ENCODE measurements at regions not wholly inside any gene's neighbourhood (a gene's known extent, or its start where the extent isn't known, plus 50 kb on each side); places are given as distances from the start of the nearest gene placed in this dataset.

DNA sequence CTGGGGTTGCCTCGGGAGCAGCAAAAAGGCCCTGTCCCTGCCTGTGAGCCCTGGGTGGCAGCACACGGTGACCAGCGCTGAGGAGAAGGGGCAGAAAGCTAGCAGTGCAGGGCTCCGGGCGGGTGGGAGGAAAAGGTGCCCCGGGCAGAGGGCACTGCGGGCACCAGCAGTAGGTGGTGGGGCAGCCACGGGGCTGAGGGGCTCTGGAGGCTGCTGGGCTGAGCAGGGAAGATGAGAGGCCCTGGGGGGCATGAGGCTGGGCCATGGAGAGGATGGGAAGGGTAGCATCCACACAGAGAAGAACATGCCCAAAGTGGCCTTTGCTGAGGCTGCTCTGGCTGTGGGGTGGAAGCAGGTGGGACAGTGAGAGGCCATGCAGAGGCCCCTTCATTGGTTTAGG lies 67.5 kb upstream of the NKX1-1 start:
- no peak for FAIRE-seq
- DNase-seq (ENCODE audit: low read depth), result no peak
- H3K4me3 Mint-ChIP-seq (ENCODE audit: unreplicated experiment), result no peak overlapping the region
- Histone ChIP-seq H3K36me3 (ENCODE audit: insufficient read depth, low read length) (no peaks in the 10 kb centered on the region), H3K4me2 (ENCODE audit: low read length) (no peak overlapping the region), H2AFZ (ENCODE audit: low read depth, low read length) (no peak overlapping the region), H3K27me3 (ENCODE audit: insufficient read depth, low read length) (peaks cover 7% of the 10 kb centered on the region), H3K27ac (ENCODE audit: low read depth, low read length) (no peak overlapping the region), H3K9ac (ENCODE audit: low read length) (no peak overlapping the region), H3K9me3 (ENCODE audit: insufficient read depth, low read depth, low read length) (no peaks in the 10 kb centered on the region), H4K20me1 (ENCODE audit: insufficient read depth, low read length) (no peaks in the 10 kb centered on the region), H3K79me2 (ENCODE audit: insufficient read depth, low read length) (no peaks in the 10 kb centered on the region), H3K4me3 (ENCODE audit: insufficient read depth, low read depth, low read length) (no peak overlapping the region), H3K4me1 (ENCODE audit: insufficient read depth, low read length) (no peaks in the 10 kb centered on the region)
- H3K36me3 Mint-ChIP-seq (ENCODE audit: low read depth, unreplicated experiment), result no peaks in the 10 kb centered on the region
- H3K4me1 Mint-ChIP-seq (ENCODE audit: low read depth, unreplicated experiment), result no peaks in the 10 kb centered on the region
- H3K9me3 Mint-ChIP-seq (ENCODE audit: unreplicated experiment), result peaks cover 4% of the 10 kb centered on the region
- H3K27ac Mint-ChIP-seq (ENCODE audit: unreplicated experiment), result no peak overlapping the region
- TF ChIP-seq, protein P1, sequence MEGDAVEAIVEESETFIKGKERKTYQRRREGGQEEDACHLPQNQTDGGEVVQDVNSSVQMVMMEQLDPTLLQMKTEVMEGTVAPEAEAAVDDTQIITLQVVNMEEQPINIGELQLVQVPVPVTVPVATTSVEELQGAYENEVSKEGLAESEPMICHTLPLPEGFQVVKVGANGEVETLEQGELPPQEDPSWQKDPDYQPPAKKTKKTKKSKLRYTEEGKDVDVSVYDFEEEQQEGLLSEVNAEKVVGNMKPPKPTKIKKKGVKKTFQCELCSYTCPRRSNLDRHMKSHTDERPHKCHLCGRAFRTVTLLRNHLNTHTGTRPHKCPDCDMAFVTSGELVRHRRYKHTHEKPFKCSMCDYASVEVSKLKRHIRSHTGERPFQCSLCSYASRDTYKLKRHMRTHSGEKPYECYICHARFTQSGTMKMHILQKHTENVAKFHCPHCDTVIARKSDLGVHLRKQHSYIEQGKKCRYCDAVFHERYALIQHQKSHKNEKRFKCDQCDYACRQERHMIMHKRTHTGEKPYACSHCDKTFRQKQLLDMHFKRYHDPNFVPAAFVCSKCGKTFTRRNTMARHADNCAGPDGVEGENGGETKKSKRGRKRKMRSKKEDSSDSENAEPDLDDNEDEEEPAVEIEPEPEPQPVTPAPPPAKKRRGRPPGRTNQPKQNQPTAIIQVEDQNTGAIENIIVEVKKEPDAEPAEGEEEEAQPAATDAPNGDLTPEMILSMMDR (IDR thresholded peaks at IDR 0.05; ENCODE audit: insufficient read depth, low read depth, low read length), result no peak
- no peak for TF ChIP-seq EZH2 (IDR thresholded peaks at IDR 0.05; ENCODE audit: insufficient read depth, low read length)
- peaks cover 34% of the 10 kb centered on the region for H3K27me3 Mint-ChIP-seq (ENCODE audit: low read depth, unreplicated experiment)

DNA sequence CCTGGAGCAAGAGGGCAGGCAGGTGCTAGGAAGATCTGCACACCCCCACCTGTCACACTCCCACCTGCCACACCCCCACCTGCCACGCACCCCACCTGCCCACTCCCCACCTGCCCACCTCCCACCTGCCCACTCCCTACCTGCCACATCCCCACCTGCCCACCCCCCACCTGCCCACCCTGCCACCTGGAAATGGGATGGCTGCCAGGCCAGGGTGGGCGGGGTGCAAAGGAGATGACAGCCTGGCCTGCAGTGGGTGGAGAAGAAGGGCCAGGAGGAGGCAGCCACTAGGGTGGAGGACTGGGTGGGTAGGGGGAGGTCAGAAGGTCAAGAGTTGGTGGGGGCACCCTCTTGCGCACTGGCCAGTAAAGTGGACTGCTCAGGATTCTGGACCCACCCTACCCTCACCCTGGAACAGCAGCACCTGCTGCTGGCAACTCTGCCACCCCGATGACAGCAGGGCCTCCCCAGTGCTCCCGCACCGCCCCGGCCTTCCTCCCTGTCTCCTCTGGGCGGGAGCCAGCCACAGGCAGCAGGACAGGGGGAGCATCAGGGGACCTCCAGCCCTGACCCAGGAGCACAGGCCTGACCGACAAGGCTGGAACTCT lies 66.8 kb upstream of the NKX1-1 start:
- peaks cover 4% of the 10 kb centered on the region for H3K9me3 ChIP-seq (ENCODE audit: insufficient read depth, low read depth, low read length)
- Mint-ChIP-seq H3K36me3 (ENCODE audit: low read depth, unreplicated experiment) (no peaks in the 10 kb centered on the region), H3K9me3 (ENCODE audit: unreplicated experiment) (peaks cover 9% of the 10 kb centered on the region), H3K4me1 (ENCODE audit: low read depth, unreplicated experiment) (no peaks in the 10 kb centered on the region), H3K4me3 (ENCODE audit: unreplicated experiment) (no peak overlapping the region), H3K27ac (ENCODE audit: unreplicated experiment) (no peak overlapping the region), H3K27me3 (ENCODE audit: low read depth, unreplicated experiment) (peaks cover 28% of the 10 kb centered on the region)
- H3K27me3 ChIP-seq (ENCODE audit: insufficient read depth, low read length), result peaks cover 7% of the 10 kb centered on the region
- no peaks in the 10 kb centered on the region for H3K36me3 ChIP-seq (ENCODE audit: insufficient read depth, low read length)
- no peak overlapping the region for H3K9ac ChIP-seq (ENCODE audit: low read length)
- no peaks in the 10 kb centered on the region for H4K20me1 ChIP-seq (ENCODE audit: insufficient read depth, low read length)
- FAIRE-seq (no peak), DNase-seq (ENCODE audit: low read depth) (no peak)
- H3K79me2 ChIP-seq (ENCODE audit: insufficient read depth, low read length), result no peaks in the 10 kb centered on the region
- H3K27ac ChIP-seq (ENCODE audit: low read depth, low read length), result no peak overlapping the region
- no peak overlapping the region for H3K4me2 ChIP-seq (ENCODE audit: low read length)
- H3K4me3 ChIP-seq (ENCODE audit: insufficient read depth, low read depth, low read length), result no peak overlapping the region
- no peak for TF ChIP-seq EZH2 (IDR thresholded peaks at IDR 0.05; ENCODE audit: insufficient read depth, low read length)
- TF ChIP-seq, protein P1 (IDR thresholded peaks at IDR 0.05; ENCODE audit: insufficient read depth, low read depth, low read length), result no peak
- H2AFZ ChIP-seq (ENCODE audit: low read depth, low read length), result no peak overlapping the region
- H3K4me1 ChIP-seq (ENCODE audit: insufficient read depth, low read length), result no peaks in the 10 kb centered on the region

DNA sequence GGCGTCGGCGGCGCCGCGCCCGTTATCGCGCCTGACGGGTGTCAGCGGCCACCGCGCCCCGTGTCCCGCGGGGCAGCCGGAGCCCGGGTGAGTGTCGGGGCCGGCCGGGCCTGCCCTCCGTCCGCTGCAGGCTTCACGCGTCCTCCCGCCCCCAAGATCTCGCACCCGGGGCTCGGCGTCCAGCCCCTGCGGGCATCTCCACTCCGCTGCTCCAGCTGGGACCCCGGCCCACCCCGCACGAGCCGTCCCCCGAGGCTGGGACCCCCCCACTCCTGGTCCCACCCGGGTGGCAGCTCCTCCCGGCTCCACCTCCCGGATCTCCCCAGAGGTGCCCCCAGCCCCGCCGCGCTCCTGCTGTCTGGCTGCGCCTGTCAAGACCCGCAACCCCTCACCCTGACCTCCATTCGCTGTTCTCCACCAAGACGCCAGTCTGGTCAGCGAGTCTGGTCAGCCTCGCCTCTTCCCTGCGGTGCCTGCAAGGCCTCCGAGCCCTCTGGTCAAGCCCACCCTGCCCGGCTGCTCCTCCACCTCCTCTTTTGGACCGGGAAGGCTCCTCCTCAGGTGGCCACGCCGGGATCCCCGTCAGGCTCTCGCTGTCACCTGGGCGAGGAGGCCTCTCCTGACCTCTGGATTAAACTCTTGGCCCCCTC lies 66.0 kb upstream of the NKX1-1 start:
- Histone ChIP-seq H3K27ac (ENCODE audit: low read depth, low read length) (no peak overlapping the region), H3K79me2 (ENCODE audit: insufficient read depth, low read length) (no peaks in the 10 kb centered on the region), H3K4me2 (ENCODE audit: low read length) (no peak overlapping the region), H3K9me3 (ENCODE audit: insufficient read depth, low read depth, low read length) (peaks cover 11% of the 10 kb centered on the region), H4K20me1 (ENCODE audit: insufficient read depth, low read length) (no peaks in the 10 kb centered on the region), H3K4me1 (ENCODE audit: insufficient read depth, low read length) (no peaks in the 10 kb centered on the region), H3K4me3 (ENCODE audit: insufficient read depth, low read depth, low read length) (no peak overlapping the region), H3K36me3 (ENCODE audit: insufficient read depth, low read length) (no peaks in the 10 kb centered on the region), H2AFZ (ENCODE audit: low read depth, low read length) (no peak overlapping the region), H3K27me3 (ENCODE audit: insufficient read depth, low read length) (peaks cover 7% of the 10 kb centered on the region), H3K9ac (ENCODE audit: low read length) (no peak overlapping the region)
- Mint-ChIP-seq H3K9me3 (ENCODE audit: unreplicated experiment) (peaks cover 14% of the 10 kb centered on the region), H3K4me3 (ENCODE audit: unreplicated experiment) (no peak overlapping the region), H3K4me1 (ENCODE audit: low read depth, unreplicated experiment) (no peaks in the 10 kb centered on the region), H3K36me3 (ENCODE audit: low read depth, unreplicated experiment) (no peaks in the 10 kb centered on the region), H3K27me3 (ENCODE audit: low read depth, unreplicated experiment) (peaks cover 27% of the 10 kb centered on the region), H3K27ac (ENCODE audit: unreplicated experiment) (no peak overlapping the region)
- TF ChIP-seq EZH2 (IDR thresholded peaks at IDR 0.05; ENCODE audit: insufficient read depth, low read length), result peak; percentile 91
- TF ChIP-seq, protein P1 (IDR thresholded peaks at IDR 0.05; ENCODE audit: insufficient read depth, low read depth, low read length), result no peak
- DNase-seq (ENCODE audit: low read depth) (no peak), FAIRE-seq (no peak)

Measured in astrocyte (in vitro differentiated cells and primary cell).